GM21381 (cell line): ENCODE measurements at regions not wholly inside any gene's neighbourhood (a gene's known extent, or its start where the extent isn't known, plus 50 kb on each side); places are given as distances from the start of the nearest gene placed in this dataset.
"Not testable (repeated sequence)": the region's sequence is repeated elsewhere in the genome, so short reads cannot be mapped to it uniquely, and the experiment has no call there.

ENCODE experiments used
- ATAC-seq: cut with Tn5 transposase; IDR thresholded peaks from one replicate; pipeline ENCODE4 v1.9.1; 2021; ENCODE audit warnings: mild to moderate bottlenecking, moderate library complexity; ENCODE audit not compliant: unreplicated experiment

DNA sequence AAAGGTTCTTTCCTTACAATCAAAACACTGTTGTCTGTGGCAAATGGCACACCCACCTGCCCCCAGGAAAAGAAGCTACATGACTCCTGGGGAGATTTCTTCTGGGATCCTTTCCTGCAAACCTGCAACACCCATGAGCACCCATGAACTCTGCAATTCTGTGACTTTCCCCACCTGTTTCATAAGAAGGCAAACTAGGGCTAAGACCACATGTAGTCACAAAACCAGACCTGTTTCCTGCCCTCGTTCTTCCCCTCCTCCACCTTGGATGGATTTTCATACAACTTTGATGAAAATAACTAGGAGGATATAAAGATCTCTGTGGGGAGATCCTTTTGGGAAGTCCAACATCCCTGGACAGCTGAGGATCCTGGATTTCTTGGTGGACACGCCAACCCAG lies 1084.7 kb downstream of the BCL11B start:
- ATAC-seq, result no peak

GRCh38 chr14:98189062-98189461 lies 1082.9 kb downstream of the BCL11B start:
- no peak for ATAC-seq

GRCh38 chr14:98189511-98189910 lies 1082.5 kb downstream of the BCL11B start:
- ATAC-seq, result no peak

DNA sequence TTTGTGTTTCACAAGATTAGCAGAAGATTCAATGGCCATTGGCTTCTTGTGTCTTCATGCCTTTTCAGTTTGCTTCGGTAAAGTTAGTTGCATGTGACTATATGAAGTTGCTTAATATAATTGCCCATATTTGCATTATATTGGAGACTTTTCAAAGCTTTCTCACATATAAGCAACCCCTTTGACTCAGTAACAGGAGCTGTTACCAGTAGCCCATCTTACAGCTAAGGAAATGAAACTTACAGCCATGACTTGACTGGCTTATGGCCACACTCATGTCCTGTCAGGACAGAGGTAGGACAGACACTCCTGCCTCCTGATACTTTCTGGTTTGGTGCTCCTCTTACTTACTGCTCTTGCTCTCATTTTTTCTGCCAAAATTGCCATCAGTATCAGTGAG lies 1082.1 kb downstream of the BCL11B start:
- no peak for ATAC-seq

DNA sequence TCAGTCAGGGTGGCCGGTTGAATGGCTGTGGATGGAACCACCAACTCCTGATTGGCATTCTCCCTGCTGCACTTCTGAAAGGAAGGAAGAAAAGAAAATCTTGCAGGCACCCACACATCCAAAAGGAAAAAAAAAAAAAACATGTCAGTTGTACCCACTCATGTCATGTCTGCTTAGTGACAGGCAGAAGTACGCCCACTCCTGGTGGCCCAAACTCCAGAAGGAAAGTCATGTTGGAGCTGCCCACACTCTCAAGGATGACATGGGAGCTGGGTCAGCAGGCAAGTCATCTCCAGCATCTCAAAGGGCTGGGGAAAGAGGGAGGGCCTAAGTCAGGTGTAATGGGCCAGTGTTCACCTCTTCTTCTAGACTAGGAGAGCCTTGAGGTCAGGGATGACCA lies 1079.1 kb downstream of the BCL11B start:
- ATAC-seq, result no peak

GRCh38 chr14:98194821-98195220 lies 1077.2 kb downstream of the BCL11B start:
- no peak for ATAC-seq

DNA sequence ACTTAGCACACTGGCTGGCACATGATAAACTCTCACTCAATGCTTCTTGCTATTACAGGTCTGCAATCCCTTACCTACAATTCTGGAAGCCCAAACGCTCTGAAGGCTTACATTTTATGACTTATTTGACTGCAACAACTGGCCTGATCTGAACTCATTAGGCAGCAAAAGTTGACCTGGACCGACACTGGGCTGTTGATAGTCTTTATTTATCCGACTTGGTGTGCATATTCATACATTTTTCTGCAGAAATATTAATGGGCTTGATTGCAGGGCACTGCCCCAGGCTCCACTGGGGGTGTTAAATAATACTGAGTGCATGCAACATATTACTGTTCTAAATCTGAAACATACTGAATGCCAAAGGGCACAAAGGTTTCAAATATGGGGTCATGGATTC lies 1076.7 kb downstream of the BCL11B start:
- ATAC-seq, result no peak

- no peak for ATAC-seq
These were observed 1074.1 kb downstream of the BCL11B start for GRCh38 chr14:98197933-98198332.

- ATAC-seq, result no peak
These were observed 1073.6 kb downstream of the BCL11B start for GRCh38 chr14:98198385-98198784.

- ATAC-seq, result no peak
These were observed 1071.4 kb downstream of the BCL11B start for GRCh38 chr14:98200601-98201000.

DNA sequence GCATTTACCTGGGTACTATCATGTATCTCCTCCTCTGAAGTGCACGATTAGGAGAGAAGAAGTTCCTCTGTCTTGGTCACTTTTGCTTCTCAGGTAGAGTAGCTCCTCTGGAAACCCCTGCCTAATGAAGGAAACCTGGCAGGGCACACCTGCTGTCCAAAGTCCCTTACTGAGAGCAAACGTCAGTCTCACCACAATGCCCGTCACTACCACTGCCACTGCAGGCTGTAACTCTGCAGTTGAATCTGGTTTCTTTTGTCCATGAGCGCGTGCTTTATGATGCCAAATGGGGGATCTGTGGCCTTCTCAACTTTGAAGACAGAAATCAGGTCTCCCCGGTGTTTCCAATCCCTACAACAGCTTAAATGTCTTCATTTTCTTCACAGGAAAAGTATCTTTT lies 1068.6 kb downstream of the BCL11B start:
- no peak for ATAC-seq

DNA sequence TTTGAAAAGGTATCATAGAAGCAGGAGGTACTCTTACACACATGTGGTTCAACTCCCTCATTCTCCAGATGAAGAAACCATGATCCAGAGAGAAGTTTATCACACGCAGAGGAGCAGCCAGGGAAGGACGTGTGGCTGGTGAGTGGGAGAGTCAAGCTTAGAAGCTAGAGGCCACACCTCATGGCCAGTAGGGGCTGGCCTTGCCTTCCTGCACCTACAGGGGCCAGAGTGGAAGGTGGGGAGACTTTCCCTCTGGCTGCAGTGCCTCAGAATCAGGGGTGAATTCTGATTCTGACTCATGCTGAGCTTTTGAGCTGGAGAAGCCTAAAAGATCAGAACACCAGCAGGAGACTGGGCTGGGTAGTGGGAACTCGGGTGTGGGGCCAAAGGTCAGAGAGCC lies 1067.9 kb downstream of the BCL11B start:
- ATAC-seq, result no peak

GRCh38 chr14:98207415-98207814 lies 1064.6 kb downstream of the BCL11B start:
- no peak for ATAC-seq

- ATAC-seq, result no peak
These were observed 1063.8 kb downstream of the BCL11B start for GRCh38 chr14:98208211-98208611.

- no peak for ATAC-seq
These were observed 1063.1 kb downstream of the BCL11B start for GRCh38 chr14:98208943-98209342.

- ATAC-seq, result no peak
These were observed 1061.8 kb downstream of the BCL11B start for GRCh38 chr14:98210045-98210672.

GRCh38 chr14:98217530-98217929 lies 1054.5 kb downstream of the BCL11B start:
- no peak for ATAC-seq

GRCh38 chr14:98218218-98218617 lies 1053.8 kb downstream of the BCL11B start:
- no peak for ATAC-seq

DNA sequence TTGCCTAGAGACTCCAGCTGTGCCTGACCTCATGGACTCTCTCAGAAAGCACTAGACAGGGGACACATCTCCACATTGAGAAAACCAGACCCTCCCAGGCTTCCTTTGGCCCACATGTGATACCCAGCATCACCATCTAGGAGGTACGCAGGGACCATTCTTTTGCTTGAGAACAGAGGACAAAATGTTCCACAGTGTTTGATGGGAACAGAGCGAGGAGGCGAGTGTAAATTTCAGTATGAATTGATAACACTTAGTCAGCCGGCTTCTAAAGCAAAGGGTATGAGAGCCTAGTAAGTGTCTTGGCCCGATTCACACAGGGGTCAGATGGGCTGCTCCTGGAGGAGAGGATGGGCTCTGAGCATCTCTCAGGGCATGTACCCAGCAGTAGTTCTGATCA lies 1052.4 kb downstream of the BCL11B start:
- no peak for ATAC-seq

DNA sequence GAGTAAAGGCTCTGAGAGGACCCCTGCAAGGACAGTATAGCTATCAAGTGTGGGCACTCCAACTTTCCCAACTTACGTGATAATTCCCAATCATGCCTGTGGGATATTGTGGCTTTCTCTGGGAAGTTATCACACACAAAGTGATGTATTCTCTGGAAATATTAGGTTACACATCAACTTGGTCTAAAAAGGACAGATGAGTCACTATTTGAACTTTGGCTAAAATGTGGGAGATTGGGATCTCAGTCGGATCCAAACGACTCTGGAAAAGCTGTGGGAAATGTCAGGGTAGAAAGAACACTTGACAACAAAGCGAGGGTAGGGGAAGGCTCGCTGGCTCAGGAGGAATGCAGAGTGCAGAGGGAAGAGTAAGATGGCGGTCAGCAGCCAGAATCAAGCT lies 1048.9 kb downstream of the BCL11B start:
- ATAC-seq, result no peak

DNA sequence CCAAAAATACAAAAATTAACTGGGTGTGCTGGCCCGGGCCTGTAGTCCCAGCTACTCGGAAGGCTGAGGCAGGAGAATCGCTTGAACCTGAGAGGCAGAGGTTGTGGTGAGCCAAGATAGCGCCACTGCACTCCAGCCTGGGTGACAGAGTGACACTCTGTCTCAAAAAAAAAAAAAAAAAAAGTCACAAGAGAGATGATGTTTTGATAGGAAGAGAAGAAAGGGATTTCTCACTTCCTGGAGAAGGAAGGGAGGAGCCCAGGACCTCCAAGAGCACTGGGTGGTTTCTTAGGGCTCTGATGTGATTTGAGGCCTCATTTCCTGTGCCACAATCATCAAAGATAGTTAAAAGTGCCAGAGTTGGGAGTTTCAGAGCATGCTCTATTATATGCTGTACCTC lies 1048.3 kb downstream of the BCL11B start:
- ATAC-seq, result not testable (repeated sequence)

- ATAC-seq, result no peak
These were observed 1045.6 kb downstream of the BCL11B start for GRCh38 chr14:98226411-98226810.

DNA sequence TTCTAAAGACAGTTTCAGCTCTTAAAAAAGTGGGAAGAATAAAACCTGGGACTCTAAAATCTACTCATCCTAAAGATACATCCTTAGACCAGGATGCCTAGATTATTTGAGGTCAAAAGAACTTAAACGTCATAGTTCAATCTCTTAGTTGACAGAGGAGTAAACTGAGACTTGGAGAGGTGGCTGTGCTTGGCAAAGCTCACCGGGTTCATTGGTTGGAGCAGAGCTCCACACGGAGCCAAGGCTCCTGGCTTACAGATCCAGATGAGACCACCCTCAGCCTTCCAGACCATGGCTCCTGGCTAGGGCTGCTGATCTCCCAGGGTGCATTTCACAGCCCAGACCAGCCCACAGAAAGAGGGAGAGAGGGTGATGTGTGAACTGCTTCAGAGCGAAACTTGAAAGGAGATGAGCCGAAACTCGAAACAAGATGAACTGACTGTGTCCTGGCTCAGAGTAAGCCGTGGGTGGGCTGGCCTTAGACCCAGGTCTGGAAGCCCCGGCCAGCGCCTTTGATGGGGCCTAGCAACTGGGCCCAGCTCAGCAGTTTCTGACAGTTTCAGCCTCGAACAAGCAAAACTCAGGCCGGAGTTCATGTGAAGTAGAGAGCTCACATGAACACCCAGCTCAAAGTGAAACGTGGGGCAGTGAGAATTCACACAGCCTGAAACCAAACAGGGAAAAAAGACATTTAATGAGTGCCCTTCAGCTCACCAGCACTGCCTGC lies 1044.8 kb downstream of the BCL11B start:
- ATAC-seq, result no peak
